ENCODE measurements at regions not wholly inside any gene's neighbourhood (a gene's known extent, or its start where the extent isn't known, plus 50 kb on each side); places are given as distances from the start of the nearest gene placed in this dataset.
"Not testable (repeated sequence)": the region's sequence is repeated elsewhere in the genome, so short reads cannot be mapped to it uniquely, and the experiment has no call there.

DNA sequence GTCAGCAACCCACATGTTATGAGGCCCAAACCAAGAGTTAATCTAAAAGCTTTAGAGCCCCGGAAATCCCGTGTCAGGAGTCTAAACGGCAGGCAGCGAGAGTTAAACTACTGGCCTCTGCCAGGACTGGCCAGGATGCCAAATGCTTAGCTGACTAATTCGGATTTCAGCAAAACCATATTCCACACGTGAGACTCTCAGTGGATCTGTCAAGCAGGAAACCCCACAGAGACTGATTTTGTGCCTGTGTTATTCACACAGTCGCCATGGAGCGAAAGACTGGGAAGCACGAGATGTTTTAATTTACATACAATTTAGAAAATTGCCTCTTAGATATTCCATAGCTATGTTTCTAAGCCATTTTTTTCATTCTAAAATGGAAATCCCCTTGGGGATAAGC lies 152.9 kb downstream of the RNASET2 start:
- Histone ChIP-seq H3K36me3 (no peaks in the 10 kb centered on the region), H3K27me3 (no peaks in the 10 kb centered on the region), H3K4me1 (no peaks in the 10 kb centered on the region), H3K27ac (no peak overlapping the region), H3K4me3 (no peak overlapping the region), H3K9me3 (peaks cover 0 to 28% of the 10 kb centered on the region in 2 donors)
- DNase-seq (ENCODE audit: low spot score), result no peak
- TF ChIP-seq, protein P1, sequence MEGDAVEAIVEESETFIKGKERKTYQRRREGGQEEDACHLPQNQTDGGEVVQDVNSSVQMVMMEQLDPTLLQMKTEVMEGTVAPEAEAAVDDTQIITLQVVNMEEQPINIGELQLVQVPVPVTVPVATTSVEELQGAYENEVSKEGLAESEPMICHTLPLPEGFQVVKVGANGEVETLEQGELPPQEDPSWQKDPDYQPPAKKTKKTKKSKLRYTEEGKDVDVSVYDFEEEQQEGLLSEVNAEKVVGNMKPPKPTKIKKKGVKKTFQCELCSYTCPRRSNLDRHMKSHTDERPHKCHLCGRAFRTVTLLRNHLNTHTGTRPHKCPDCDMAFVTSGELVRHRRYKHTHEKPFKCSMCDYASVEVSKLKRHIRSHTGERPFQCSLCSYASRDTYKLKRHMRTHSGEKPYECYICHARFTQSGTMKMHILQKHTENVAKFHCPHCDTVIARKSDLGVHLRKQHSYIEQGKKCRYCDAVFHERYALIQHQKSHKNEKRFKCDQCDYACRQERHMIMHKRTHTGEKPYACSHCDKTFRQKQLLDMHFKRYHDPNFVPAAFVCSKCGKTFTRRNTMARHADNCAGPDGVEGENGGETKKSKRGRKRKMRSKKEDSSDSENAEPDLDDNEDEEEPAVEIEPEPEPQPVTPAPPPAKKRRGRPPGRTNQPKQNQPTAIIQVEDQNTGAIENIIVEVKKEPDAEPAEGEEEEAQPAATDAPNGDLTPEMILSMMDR (IDR thresholded peaks at IDR 0.05), result no peak

GRCh38 chr6:166802401-166802800 lies 153.9 kb downstream of the RNASET2 start:
- no peak for DNase-seq (ENCODE audit: low spot score)
- TF ChIP-seq, protein P1 (IDR thresholded peaks at IDR 0.05), result no peak
- Histone ChIP-seq H3K9me3 (peaks cover 0 to 26% of the 10 kb centered on the region in 2 donors), H3K4me1 (no peaks in the 10 kb centered on the region), H3K27ac (no peak overlapping the region), H3K27me3 (no peaks in the 10 kb centered on the region), H3K36me3 (no peaks in the 10 kb centered on the region), H3K4me3 (no peak overlapping the region)

DNA sequence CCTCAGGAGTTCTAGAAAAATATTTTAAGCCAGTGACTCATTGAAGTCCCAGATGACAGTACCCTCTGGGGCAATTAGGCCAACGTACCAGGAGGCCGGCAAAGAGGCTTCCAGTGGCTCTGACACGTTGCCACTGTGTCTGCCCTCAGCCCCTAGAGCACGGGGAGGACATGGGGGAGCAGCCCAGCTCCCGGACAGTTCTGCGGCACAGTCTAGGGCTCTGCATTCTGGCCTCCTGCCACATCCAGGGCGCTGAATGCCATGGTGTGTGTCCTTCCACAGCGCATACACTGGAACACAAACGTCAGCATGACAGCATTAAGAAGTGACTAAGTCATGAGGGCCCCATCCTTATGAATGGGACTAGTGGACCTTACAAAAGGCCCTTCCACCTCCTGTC lies 156.2 kb downstream of the RNASET2 start:
- TF ChIP-seq, protein P1 (IDR thresholded peaks at IDR 0.05), result no peak
- H3K27ac ChIP-seq, result no peak overlapping the region
- H3K4me3 ChIP-seq, result no peak overlapping the region

DNA sequence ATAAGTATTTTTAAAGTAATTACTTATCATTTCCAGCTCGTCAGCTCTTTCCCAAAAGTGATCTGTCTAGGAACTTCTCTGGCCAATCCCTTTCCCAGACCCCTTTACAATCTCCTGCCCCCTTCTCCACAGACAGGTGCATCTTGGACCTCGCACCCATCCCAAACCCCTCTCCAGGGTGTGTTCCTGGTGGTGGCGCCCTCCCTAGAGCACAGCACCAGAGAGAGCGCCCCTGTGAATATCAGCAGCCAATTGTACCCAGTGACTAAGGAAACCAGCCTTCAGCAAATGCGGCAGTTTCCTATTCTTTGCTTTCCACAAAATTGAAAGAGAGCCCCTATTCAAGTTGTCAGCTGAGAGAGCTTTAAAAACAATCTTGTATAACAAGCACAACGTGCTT lies 157.7 kb downstream of the RNASET2 start:
- Histone ChIP-seq H3K4me1 (no peaks in the 10 kb centered on the region), H3K27me3 (no peaks in the 10 kb centered on the region), H3K9me3 (no peaks in the 10 kb centered on the region), H3K36me3 (no peaks in the 10 kb centered on the region), H3K27ac (no peak overlapping the region), H3K4me3 (no peak overlapping the region)
- TF ChIP-seq, protein P1 (IDR thresholded peaks at IDR 0.05), result no peak
- DNase-seq (ENCODE audit: low spot score), result no peak

More for the DNA sequence above, 156.2 kb downstream of the RNASET2 start:
- Histone ChIP-seq H3K9me3 (peaks cover 0 to 3% of the 10 kb centered on the region in 2 donors), H3K36me3 (no peaks in the 10 kb centered on the region), H3K27me3 (no peaks in the 10 kb centered on the region), H3K4me1 (no peaks in the 10 kb centered on the region)
- DNase-seq (ENCODE audit: low spot score), result no peak

DNA sequence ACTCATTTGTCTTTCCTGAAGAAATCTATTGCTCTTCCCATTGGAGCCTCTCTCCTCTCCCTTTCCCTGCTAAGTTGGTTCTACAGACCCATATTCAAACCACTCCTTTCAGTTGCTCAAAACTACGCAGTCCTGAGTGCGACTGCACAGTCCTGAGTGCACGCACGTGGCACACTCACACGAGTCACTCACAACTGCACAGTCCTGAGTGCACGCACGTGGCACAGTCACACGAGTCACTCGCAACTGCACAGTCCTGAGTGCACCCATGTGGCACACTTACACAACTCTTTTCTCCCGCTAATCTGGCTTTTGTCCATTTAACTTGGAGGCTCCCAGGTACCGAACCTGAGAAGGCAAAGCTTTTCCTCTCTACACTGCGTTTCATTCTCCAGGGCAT lies 159.7 kb downstream of the RNASET2 start:
- TF ChIP-seq, protein P1 (IDR thresholded peaks at IDR 0.05), result no peak
- no peak overlapping the region for H3K27ac ChIP-seq
- no peak overlapping the region for H3K4me3 ChIP-seq
- H3K4me1 ChIP-seq, result no peaks in the 10 kb centered on the region
- H3K9me3 ChIP-seq, result no peaks in the 10 kb centered on the region
- H3K36me3 ChIP-seq, result no peaks in the 10 kb centered on the region
- no peaks in the 10 kb centered on the region for H3K27me3 ChIP-seq
- no peak for DNase-seq (ENCODE audit: low spot score)

- Histone ChIP-seq H3K4me1 (no peaks in the 10 kb centered on the region), H3K36me3 (no peaks in the 10 kb centered on the region), H3K27me3 (no peaks in the 10 kb centered on the region), H3K9me3 (no peaks in the 10 kb centered on the region), H3K27ac (no peak overlapping the region), H3K4me3 (no peak overlapping the region)
- no peak for DNase-seq (ENCODE audit: low spot score)
- TF ChIP-seq, protein P1 (IDR thresholded peaks at IDR 0.05), result no peak
These were observed 160.5 kb downstream of the RNASET2 start for GRCh38 chr6:166795879-166796278.

- not testable (repeated sequence) for H3K4me1 ChIP-seq; H3K9me3 ChIP-seq; H3K27me3 ChIP-seq; DNase-seq (ENCODE audit: low spot score); H3K36me3 ChIP-seq; H3K4me3 ChIP-seq; H3K27ac ChIP-seq
These were observed 163.8 kb upstream of the RPS6KA2 start for GRCh38 chr6:166790808-166791207.

DNA sequence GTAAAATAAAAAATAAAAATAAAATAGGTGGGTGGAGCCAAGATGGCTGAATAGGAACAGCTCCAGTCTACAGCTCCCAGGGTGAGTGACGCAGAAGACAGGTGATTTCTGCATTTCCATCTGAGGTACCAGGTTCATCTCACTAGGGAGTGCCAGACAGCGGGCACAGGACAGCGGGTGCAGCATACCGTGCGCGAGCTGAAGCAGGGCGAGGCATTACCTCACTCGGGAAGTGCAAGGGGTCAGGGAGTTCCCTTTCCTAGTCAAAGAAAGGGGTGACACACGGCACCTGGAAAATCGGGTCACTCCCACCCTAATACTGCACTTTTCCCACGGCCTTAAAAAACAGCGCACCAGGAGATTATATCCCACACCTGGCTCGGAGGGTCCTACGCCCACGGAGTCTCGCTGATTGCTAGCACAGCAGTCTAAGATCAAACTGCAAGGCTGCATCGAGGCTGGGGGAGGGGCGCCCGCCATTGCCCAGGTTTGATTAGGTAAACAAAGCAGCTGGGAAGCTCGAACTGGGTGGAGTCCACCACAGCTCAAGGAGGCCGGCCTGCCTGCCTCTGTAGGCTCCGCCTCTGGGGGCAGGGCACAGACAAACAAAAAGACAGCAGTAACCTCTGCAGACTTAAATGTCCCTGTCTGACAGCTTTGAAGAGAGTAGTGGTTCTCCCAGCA lies 161.9 kb upstream of the RPS6KA2 start:
- not testable (repeated sequence) for H3K27me3 ChIP-seq, H3K9me3 ChIP-seq

More for the DNA sequence above, 161.9 kb upstream of the RPS6KA2 start:
- H3K27ac ChIP-seq; H3K4me1 ChIP-seq; DNase-seq (ENCODE audit: low spot score); H3K4me3 ChIP-seq; H3K36me3 ChIP-seq: not testable (repeated sequence)

All from right atrium auricular region (tissue), 2 donors.